B cell (primary cell): ENCODE measurements at regions not wholly inside any gene's neighbourhood (a gene's known extent, or its start where the extent isn't known, plus 50 kb on each side); places are given as distances from the start of the nearest gene placed in this dataset.

Source experiments
- ATAC-seq: fragments of 200-7000 bp; cut with Tn5 transposase; one replicate; pipeline ENCODE4 v1.10.0; 2021; ENCODE audit warnings: low read depth, mild to moderate bottlenecking, moderate number of reproducible peaks, moderate library complexity
- CTCF ChIA-PET: fragments of 350-600 bp; sonication (Branson Sonifier 250); formaldehyde crosslinking; loops from one replicate; lab custom pipeline; 2021; ENCODE audit warnings: antibody characterized with exemption, inconsistent platforms; lab: Charles Lee
- POLR2A ChIA-PET: fragments of 350-600 bp; sonication (Branson Sonifier 250); formaldehyde crosslinking; loops from one replicate; lab custom pipeline; 2021; ENCODE audit warnings: antibody characterized with exemption; lab: Charles Lee
- DNase-seq: peaks from one replicate; pipeline ENCODE4 v3.0.0; 2013
- H2AFZ ChIP-seq: 2 replicates; pipeline ENCODE4 v1.6.1; 2012; ENCODE audit warnings: mild to moderate bottlenecking, low read depth, low read length; ENCODE audit not compliant: insufficient read depth, poor library complexity, severe bottlenecking
- H3K27ac ChIP-seq, 2 donors: 1 replicate in 1 of 2; 2 replicates in 1 of 2; pipeline ENCODE4 v1.5.1; 2012 to 2013; ENCODE audit warnings: low read length in 2 of 2, mild to moderate bottlenecking in 2 of 2, moderate library complexity in 1 of 2
- H3K27me3 ChIP-seq, 4 experiments: fragments of 200-600 bp in 1 of 4; sonication (generic) in 1 of 4; replicated peaks in 1 of 4; 1 replicate in 2 of 4; 2 replicates in 2 of 4; pipeline versions ENCODE4 v1.6.1 to v1.7.0; 2013 to 2016; ENCODE audit warnings: low read length in 3 of 4, mild to moderate bottlenecking in 2 of 4, mixed read lengths in 1 of 4, moderate library complexity in 1 of 4; ENCODE audit not compliant: insufficient read depth in 4 of 4, control insufficient read depth in 3 of 4; ENCODE audit errors: control extremely low read depth in 1 of 4
- H3K36me3 ChIP-seq, 2 experiments: replicated peaks in 1 of 2; 1 replicate in 1 of 2; 2 replicates in 1 of 2; pipeline versions ENCODE4 v1.6.1 to v1.7.1; 2013; ENCODE audit warnings: low read length in 1 of 2; ENCODE audit not compliant: insufficient read depth in 2 of 2, control insufficient read depth in 1 of 2; ENCODE audit errors: control extremely low read depth in 1 of 2, extremely low read depth in 1 of 2
- H3K4me1 ChIP-seq, 2 donors: fragments of 200-600 bp in 1 of 2; sonication (generic) in 1 of 2; 1 replicate in 1 of 2; 2 replicates in 1 of 2; pipeline versions ENCODE4 v1.5.1 to v1.6.1; 2013 to 2017; ENCODE audit warnings: low read length in 2 of 2; ENCODE audit not compliant: control insufficient read depth in 2 of 2, insufficient read depth in 2 of 2
- H3K4me2 ChIP-seq: replicated peaks from 2 replicates; pipeline ENCODE3; 2012; ENCODE audit warnings: mild to moderate bottlenecking, low read depth, low read length; ENCODE audit not compliant: poor library complexity, severe bottlenecking
- H3K4me3 ChIP-seq, 5 experiments: fragments of 200-600 bp in 1 of 5; sonication (generic) in 1 of 5; 1 replicate in 3 of 5; 2 replicates in 2 of 5; pipeline versions ENCODE4 v1.5.1 to v1.7.0; 2011 to 2016; ENCODE audit warnings: low read length in 4 of 5, mild to moderate bottlenecking in 4 of 5, low read depth in 2 of 5, control low read depth in 1 of 5, moderate library complexity in 1 of 5; ENCODE audit not compliant: insufficient read depth in 1 of 5; ENCODE audit errors: control extremely low read depth in 1 of 5, extremely low read depth in 1 of 5
- H3K79me2 ChIP-seq: fragments of 200-600 bp; sonication (generic); one replicate; pipeline ENCODE4 v1.6.0; 2016; ENCODE audit warnings: low read length; ENCODE audit not compliant: control insufficient read depth, insufficient read depth
- H3K9ac ChIP-seq: fragments of 200-600 bp; sonication (generic); 2 replicates; pipeline ENCODE4 v1.6.1; 2017; ENCODE audit warnings: mild to moderate bottlenecking, low read length, moderate library complexity
- H3K9me3 ChIP-seq, 3 donors: one replicate each; pipeline versions ENCODE4 v1.6.1 to v1.7.1; 2013; ENCODE audit warnings: low read length in 2 of 3; ENCODE audit not compliant: control insufficient read depth in 2 of 3, insufficient read depth in 1 of 3; ENCODE audit errors: control extremely low read depth in 1 of 3
- H4K20me1 ChIP-seq: 2 replicates; pipeline ENCODE4 v1.6.0; 2012; ENCODE audit warnings: mild to moderate bottlenecking, low read length; ENCODE audit not compliant: insufficient read depth, control insufficient read depth, poor library complexity, severe bottlenecking
- H3K27ac Mint-ChIP-seq: one replicate; pipeline ENCODE4 v1.8.0; 2021; ENCODE audit warnings: mixed read lengths
- H3K27me3 Mint-ChIP-seq: one replicate; pipeline ENCODE4 v1.8.0; 2021; ENCODE audit warnings: mixed read lengths
- H3K4me1 Mint-ChIP-seq: one replicate; pipeline ENCODE4 v1.8.0; 2021; ENCODE audit warnings: mixed read lengths
- H3K4me3 Mint-ChIP-seq: one replicate; pipeline ENCODE4 v1.8.0; 2021; ENCODE audit warnings: mixed read lengths
- H3K9me3 Mint-ChIP-seq: one replicate; pipeline ENCODE4 v1.8.0; 2022; ENCODE audit warnings: mixed read lengths; ENCODE audit not compliant: insufficient read depth
- EZH2 ChIP-seq: IDR thresholded peaks from 2 replicates; pipeline ENCODE4 v1.6.1; 2012; ENCODE audit warnings: borderline replicate concordance, low read depth, mild to moderate bottlenecking, moderate library complexity, low read length; ENCODE audit not compliant: insufficient read depth, poor library complexity, severe bottlenecking
- WGBS: methylation state at CpG from one replicate; pipeline ENCODE4 v1.1.5; 2013; ENCODE audit warnings: missing lambda C conversion rate; ENCODE audit not compliant: insufficient coverage; 5-methylcytosine and 5-hydroxymethylcytosine counted together
- intact Hi-C: fragments of 100-400 bp; cut with micrococcal nuclease; formaldehyde crosslinking; loops from one replicate; pipeline ENCODE4 v1.10.0; 2022
- TF ChIP-seq, protein P1 (sequence below): fragments of 200-600 bp; IDR thresholded peaks from one replicate; pipeline ENCODE4 v1.8.0; 2022; ENCODE audit warnings: antibody characterized with exemption, mild to moderate bottlenecking

DNA sequence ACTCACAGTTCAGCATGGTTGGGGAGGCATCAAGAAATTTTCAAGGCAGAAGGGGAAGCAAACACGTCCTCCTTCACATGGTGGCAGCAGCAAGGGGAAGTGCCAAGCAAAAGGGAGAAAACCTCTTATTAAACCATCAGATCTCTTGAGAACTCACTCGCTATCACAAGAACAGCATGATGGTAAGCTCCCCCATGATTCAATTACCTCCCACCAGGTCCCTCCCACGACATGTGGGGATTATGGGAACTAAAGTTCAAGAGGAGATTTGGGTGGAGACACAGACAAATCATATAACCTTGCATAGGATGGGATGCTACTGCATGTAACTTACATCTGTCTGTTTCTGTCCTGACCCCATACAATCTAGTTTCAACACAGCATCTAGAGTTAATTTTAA, 511.8 kb upstream of the ARX start:
- no peaks in the 10 kb centered on the region for H3K4me1 ChIP-seq
- H3K79me2 ChIP-seq: no peaks in the 10 kb centered on the region
- H3K27ac ChIP-seq: no peak overlapping the region
- no peaks in the 10 kb centered on the region for H3K9me3 Mint-ChIP-seq
- ChIA-PET CTCF (no interaction called here), POLR2A (no interaction called here)
- intact Hi-C loops: no loop called here
- H2AFZ ChIP-seq: no peak overlapping the region
- H3K27me3 ChIP-seq: no peaks in the 10 kb centered on the region
- no peak overlapping the region for H3K9ac ChIP-seq
- TF ChIP-seq, protein P1, sequence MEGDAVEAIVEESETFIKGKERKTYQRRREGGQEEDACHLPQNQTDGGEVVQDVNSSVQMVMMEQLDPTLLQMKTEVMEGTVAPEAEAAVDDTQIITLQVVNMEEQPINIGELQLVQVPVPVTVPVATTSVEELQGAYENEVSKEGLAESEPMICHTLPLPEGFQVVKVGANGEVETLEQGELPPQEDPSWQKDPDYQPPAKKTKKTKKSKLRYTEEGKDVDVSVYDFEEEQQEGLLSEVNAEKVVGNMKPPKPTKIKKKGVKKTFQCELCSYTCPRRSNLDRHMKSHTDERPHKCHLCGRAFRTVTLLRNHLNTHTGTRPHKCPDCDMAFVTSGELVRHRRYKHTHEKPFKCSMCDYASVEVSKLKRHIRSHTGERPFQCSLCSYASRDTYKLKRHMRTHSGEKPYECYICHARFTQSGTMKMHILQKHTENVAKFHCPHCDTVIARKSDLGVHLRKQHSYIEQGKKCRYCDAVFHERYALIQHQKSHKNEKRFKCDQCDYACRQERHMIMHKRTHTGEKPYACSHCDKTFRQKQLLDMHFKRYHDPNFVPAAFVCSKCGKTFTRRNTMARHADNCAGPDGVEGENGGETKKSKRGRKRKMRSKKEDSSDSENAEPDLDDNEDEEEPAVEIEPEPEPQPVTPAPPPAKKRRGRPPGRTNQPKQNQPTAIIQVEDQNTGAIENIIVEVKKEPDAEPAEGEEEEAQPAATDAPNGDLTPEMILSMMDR: no peak
- TF ChIP-seq EZH2: no peak
- no peak overlapping the region for H3K4me3 Mint-ChIP-seq
- no CpG with 5 or more reads among the region's 3 CpGs for WGBS
- no peaks in the 10 kb centered on the region for H3K9me3 ChIP-seq
- H3K4me3 ChIP-seq: no peak overlapping the region
- no peaks in the 10 kb centered on the region for H3K4me1 Mint-ChIP-seq
- no peak for ATAC-seq
- DNase-seq: no peak
- H4K20me1 ChIP-seq: no peaks in the 10 kb centered on the region
- no peak overlapping the region for H3K4me2 ChIP-seq
- H3K27me3 Mint-ChIP-seq: no peaks in the 10 kb centered on the region
- no peaks in the 10 kb centered on the region for H3K36me3 ChIP-seq
- H3K27ac Mint-ChIP-seq: no peak overlapping the region

DNA sequence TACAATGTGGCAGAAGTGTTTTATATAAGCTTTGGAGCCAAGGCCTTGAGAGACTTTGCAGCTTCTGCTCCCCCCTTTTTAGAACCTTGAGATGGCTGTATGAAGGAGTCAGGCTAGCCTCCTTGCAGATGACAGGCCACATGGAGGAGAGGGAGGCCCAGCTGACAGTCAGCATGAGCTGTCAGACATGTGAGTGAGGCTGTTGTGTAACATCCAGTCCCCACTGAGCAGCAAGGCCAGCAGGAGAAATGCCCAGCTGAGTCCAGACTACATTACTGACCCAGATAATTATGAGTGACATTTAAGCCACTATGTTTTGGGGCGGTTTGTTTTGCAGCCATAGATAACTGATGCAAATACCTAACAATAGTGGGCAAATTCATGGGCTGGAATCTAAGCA, 515.3 kb upstream of the ARX start:
- Mint-ChIP-seq H3K27ac (no peak overlapping the region), H3K9me3 (no peaks in the 10 kb centered on the region), H3K4me1 (no peaks in the 10 kb centered on the region), H3K27me3 (no peaks in the 10 kb centered on the region), H3K4me3 (no peak overlapping the region)
- Histone ChIP-seq H3K27ac (no peak overlapping the region), H3K4me1 (no peaks in the 10 kb centered on the region), H4K20me1 (no peaks in the 10 kb centered on the region), H3K4me3 (no peak overlapping the region), H3K4me2 (no peak overlapping the region), H3K36me3 (no peaks in the 10 kb centered on the region), H3K79me2 (no peaks in the 10 kb centered on the region), H2AFZ (no peak overlapping the region), H3K9ac (no peak overlapping the region), H3K9me3 (no peaks in the 10 kb centered on the region), H3K27me3 (no peaks in the 10 kb centered on the region)
- DNase-seq (no peak), ATAC-seq (no peak)
- POLR2A ChIA-PET: no interaction called here
- no peak for TF ChIP-seq EZH2
- TF ChIP-seq, protein P1: no peak
- no CpG with 5 or more reads among the region's 1 CpG for WGBS
- intact Hi-C loops: no loop called here
- CTCF ChIA-PET: no interaction called here
